GM21723 (cell line): ENCODE measurements at regions not wholly inside any gene's neighbourhood (a gene's known extent, or its start where the extent isn't known, plus 50 kb on each side); places are given as distances from the start of the nearest gene placed in this dataset.
"Not testable (repeated sequence)": the region's sequence is repeated elsewhere in the genome, so short reads cannot be mapped to it uniquely, and the experiment has no call there.

Source experiments
- ATAC-seq: cut with Tn5 transposase; IDR thresholded peaks from one replicate; pipeline ENCODE4 v1.9.1; 2021; ENCODE audit warnings: mild to moderate bottlenecking, moderate library complexity; ENCODE audit not compliant: unreplicated experiment

DNA sequence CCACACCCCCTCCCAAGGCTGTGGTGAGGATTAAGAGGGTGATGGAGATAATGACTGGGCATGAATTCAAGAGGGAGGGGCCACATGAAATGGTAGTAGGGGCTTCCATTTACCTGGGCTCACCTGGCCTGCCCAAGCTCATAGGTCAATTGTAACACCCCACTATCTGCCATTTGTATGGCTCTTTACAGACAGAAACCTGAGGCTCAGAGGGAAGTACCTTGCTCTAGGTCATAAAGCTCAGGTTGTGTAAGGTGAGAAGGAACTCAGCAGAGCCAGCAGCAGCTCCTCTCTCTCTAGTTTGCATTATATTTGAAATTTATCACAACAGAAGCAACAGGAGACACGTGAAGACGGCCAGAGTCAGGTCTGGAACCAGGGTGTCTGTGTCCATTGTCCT is 133.4 kb upstream of the ALDH1B1 start:
- no peak for ATAC-seq

DNA sequence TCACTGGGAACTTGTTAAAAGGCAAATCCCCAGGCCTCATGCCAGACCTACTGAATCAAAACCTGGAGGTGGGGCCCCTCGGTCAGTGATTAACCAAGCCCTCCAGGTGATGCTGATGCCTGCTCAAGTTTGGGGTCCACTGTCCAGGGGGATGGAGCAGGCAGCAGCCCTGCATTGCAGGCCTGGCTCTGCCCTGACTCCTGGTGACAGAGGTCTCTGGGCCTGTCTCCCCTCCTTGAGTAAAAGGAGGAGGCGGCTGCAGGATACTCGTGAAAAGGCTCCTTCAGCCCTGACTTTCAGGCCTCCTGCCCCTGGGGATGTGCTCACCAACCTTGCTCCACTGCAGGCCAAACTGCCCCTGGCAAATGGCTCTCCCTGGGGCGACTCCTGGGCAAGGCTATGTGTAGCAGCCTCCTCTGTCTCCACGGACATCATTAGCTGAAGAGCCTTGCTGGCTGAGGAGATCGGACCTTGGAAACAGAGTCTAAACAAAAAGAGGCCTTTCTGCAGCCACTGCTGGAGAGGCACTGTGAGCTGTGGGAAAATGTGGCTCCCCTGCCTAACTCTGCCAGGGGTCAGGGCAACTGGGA is 134.8 kb upstream of the ALDH1B1 start:
- ATAC-seq: no peak

DNA sequence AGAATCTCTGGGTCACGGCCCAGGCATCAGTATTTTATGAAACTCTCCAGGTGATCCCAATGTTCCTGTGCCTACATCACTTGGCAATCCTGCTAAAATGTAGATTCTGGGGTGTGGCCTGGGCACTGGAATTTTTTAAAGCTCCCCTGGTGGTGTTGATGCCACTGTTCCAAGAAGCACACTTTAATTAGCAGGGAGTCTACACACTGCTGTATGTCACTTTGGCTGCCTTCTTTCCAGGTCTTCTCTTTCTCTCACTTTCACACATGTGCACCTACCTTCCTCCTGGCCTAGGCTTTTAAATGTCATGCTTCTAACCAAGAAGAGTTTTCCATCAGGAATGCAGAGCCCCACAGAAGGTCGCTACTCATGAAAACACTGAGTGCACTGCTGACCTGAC is 136.0 kb upstream of the ALDH1B1 start:
- ATAC-seq: no peak

DNA sequence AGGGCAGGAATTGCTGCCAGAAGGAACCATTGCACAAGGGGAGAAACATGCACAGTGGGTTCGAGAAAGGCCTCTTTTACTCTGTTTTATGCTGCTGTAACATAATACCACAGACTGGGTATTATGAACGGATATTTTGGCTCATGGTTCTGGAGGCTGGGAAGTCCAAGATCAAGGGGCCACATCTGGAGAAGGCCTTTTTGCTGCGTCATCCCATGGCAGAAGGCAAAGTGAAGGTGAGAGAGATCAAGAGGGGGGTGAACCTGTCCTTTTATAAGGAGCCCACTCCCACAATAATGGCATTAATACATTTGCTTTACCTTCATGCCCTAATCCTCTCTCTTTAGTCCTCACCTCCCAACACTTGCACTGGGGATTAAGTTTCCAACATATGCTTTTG is 136.9 kb upstream of the ALDH1B1 start:
- ATAC-seq: no peak

DNA sequence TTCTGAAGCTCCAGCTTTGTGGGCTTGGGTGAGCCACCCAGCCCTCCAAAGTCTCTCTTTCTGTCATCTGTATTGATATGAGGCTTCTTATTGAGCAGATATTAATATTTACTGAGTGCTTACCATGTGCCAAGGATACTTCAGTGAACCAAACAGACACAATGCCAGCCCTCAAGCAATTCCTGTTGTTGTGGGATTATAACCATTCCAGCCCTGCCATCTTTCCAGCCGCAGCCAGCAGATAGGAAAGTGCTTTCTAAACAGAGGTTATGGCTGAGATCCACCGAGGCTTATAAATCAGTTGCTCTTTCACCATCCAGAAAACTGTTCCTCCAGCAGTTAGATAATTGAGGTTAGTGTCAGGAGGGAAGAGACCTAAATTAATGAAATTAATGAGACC is 137.7 kb upstream of the ALDH1B1 start:
- ATAC-seq: no peak

DNA sequence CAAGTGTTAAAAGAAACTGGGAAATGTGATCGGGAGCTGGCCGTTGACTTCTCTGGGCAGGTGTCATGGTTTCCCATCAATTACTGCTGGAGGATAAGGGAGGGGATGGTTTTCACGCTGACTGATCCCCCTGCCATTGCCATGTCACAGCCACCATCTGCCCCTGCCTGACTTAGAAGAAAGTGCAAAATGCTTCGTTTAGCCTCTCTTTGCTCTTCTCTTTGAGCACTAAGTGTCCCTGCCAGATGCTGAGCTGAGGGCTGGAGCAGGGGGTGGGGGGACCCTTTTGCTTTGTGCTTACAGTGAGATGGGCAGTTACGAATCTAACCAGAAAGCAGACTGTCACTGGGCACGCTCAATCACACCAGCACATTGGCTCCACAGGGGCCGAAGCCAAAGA is 138.4 kb upstream of the ALDH1B1 start:
- ATAC-seq: no peak

DNA sequence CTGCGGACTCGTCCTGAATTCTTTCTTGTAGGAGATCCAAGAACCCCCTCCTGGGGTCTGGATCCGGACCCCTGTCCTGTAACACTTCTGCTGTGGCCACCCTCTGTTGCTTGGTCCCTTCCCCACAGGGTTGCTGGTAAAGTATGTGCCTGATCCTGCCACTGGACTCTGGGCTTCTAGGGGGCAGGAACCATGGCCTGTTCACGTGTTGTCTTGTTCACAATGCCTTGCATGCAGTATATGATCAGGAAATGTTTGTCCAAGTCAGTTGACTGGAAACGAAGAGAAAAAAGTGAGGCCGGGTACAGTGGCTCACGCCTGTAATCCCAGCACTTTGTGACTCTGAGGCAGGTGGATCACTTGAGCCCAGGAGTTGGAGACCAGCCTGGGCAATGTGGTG is 139.3 kb upstream of the ALDH1B1 start:
- no peak for ATAC-seq

DNA sequence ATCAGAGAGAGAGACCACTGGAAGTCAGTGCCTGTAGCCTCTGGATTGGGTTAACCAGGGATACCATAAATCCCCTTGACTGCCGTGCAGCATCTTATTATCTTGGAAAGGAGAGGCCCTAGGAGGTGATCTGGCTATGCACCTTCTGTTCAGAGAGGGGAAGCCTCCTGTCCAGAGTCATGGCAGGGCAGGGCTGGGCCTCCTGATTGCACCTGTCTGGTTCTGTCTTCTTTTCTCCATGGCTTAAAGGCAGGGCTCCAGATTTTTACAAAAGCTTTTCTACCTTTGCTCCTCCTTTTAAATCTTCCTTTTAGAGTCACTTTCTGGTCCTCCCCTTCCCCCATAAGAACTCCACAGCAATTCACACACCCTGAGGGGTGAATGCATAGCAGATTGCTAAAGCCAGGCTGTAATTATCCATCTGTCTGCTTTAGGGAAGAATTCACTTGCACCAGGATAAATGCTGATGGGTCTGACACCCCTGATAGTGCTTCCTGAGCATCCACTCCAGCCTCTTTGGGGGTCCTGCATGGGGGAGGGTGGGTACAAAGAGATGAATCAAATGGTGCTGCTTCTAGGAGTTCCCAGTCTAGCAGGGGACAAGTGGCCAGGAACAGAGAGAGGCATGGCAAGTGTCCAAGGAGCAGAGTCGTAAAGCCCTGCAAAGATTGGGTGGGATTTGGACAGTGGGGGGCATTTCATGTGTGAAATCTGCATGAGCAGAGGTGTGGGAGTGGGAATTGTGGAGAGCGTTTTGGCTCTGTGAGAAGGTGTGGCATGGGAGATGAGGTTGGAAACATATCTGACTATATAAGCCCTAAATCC is 141.3 kb upstream of the ALDH1B1 start:
- ATAC-seq: no peak

DNA sequence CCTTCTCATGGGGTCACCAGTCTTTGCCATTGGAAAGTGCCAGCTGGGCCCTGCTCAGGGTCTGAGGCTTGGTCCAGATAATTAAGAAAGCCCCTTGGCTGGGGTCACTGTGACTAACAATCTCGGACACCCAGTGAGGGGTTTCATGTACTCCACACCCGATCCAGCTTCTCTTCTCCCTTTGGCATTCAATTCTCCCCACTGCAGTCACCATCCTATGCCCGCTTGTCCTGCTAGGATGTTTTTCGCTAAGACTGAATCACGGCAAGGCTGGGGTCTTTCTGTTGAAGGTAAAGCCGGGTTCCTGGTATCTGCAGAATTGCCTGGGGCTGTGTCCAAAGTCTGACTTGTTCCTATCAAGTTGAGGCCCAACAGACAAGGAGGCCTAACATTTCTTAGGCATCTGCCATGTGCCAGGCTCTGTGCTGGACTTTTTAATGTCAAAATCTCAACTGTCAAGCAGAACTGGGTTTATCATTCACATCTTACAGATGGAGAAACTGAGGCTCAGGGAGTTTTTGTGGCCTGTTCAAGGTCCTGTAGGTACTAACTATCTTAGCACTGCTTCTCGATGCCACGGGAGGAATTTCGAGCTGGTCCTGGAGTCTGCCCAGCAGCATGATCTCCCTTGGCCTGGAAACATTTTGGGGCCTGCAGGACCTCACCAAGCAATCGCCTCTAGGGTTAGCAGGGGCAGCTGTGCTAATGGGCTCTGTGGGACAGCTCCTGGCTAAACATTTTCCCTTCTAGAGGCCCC is 142.0 kb upstream of the ALDH1B1 start:
- ATAC-seq: no peak

DNA sequence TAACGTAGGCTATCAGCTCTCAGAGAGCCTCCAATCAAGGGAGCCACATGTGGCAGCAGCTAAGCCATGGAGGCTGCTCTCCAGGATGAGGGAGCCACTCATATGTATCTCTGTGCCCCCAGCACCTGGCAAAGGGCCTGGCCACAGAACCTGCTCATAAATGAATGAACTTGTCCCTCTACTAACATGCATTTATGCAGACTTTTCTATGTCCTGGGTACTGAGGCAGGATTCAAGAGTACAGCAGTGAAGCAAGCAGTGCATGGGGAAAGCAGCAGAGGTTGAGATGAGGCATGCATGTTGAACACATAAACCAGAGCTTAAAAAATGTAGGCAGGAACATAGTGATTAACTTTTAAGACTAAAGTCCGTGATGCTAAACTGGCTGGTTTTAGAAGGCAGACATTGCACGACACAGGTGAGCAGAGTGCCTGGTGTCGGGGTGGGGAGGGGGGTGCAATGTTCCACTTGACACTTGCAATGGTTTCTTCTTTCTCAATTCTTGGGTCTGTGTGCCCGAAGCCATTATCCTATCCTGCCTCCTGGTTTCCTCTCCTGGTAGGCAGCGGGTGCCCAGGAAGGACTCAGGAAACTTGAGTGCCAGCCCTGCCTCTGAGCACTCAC is 142.8 kb upstream of the ALDH1B1 start:
- ATAC-seq: no peak

DNA sequence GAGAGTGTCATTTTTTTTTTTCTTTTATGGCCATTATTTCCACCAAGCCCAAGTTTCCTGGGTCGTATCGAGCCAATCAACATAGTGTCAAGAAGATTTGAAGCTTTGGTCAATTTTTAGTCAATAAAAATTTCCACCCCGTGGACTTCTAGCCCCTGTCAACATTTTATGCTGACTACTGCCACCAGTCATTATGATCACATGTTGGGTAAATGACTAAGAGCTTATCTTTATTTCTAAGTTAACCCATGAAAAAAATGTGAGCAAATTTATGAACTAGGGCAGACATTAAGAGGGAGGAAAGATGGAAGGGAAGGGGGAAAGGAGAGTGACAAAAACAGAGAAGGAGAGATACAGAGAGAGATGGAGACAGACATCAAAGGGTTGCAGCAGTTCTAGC is 143.5 kb upstream of the ALDH1B1 start:
- no peak for ATAC-seq

DNA sequence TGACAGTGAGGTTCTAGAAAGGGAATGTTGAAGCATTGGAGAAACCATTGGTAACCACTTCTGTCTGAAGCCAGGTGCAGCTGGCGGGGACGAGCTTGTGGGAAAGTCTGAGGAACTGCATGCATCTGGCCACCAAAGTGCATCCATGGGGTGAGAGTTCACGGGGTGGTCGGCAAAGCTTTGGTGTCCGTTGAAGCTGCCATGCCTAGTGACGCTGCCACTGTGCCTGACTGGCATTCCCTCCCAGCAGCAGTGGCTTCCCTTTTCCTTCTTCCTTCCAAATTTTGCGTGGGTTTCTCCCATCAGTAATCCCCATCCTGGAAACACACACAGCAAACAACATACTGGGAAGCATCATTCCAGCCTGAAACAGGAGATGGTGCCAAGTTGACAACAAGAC is 145.7 kb upstream of the ALDH1B1 start:
- no peak for ATAC-seq

DNA sequence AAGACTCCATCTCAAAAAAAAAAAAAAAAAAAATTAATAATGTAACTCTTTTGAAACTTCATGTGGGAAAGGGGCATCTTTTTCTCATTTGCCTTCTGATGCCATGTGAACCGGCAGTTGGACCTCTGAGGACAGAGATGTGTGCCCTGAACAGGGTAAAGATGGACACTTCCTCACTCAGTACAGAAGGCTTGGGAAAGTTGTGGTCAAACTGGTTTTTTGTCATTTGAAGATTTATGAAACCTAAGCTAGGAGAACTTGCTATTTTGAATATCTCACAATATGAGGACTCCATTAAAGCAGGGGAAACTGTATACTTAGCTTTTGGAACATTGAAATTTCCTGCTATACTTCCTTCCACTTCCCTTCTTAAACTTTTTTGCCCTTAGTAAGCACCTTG is 147.5 kb upstream of the ALDH1B1 start:
- ATAC-seq: no peak

DNA sequence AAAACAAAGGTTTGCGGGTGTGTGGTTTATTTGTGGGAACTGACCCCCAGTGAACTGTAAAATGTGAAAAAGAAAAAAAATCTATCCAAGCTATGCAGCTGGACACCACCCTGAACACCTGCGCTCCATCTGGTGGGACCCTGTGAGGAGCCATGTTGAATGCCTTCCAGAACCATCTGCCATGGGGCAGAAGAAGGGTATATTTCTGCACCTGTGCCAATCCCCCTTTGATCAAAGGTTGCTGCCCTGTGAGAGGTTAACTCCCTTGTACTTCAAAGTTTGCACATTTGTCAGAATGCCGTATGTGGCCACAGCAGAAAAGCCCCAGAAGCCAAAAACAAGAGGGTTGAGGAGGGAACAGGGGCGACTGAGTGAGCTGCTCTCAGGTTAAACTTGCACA is 148.5 kb upstream of the ALDH1B1 start:
- ATAC-seq: no peak

DNA sequence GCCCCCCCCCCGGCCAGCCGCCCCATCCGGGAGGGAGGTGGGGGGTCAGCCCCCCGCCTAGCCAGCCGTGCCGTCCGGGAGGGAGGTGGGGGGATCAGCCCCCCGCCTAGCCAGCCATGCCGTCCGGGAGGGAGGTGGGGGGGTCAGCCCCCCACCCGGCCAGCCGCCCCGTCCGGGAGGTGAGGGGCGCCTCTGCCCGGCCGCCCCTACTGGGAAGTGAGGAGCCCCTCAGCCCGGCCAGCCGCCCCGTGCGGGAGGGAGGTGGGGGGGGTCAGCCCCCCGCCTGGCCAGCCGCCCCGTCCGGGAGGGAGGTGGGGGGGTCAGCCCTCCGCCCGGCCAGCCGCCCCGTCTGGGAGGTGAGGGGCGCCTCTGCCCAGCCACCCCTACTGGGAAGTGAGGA is 150.4 kb upstream of the ALDH1B1 start:
- ATAC-seq: not testable (repeated sequence)

DNA sequence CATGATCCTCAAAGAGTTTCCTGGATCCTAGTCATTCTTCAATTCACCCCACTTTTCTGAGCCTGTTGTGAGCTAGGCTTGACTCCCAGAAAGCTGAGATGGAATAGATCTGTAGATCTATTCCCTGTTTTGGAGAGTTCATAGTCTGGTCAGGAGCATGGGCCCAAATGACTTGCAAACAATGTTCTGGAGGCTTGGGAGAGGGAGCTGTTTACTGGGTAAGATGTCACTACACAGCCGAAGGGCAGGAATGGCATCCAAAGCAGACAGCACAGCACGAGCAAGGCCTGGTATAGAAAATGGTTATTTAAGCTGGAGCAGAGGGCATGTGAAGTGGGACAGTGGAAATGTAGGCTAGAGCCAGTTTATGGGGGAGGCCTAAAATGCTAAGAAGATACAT is 152.5 kb upstream of the ALDH1B1 start:
- no peak for ATAC-seq

DNA sequence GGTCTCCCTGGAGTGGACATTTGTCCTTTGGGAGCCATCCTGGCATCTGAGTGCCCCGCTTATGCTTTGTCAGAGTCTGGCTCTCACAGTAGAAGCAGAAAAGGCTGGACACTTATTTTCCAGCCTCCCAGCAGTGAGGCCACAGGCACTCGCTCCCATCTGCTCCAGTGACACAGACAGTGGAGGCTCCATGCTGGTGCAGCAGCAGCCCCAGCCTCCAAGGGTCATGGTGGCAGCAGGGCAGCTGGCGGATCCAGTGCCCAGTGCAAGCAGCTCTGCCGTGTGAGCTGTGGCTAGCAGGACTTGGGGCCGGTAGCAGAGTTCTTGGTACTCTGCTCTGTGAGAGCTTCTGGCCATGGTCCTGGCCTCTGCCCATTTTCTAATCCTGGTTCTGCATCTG is 157.3 kb upstream of the ALDH1B1 start:
- ATAC-seq: no peak

DNA sequence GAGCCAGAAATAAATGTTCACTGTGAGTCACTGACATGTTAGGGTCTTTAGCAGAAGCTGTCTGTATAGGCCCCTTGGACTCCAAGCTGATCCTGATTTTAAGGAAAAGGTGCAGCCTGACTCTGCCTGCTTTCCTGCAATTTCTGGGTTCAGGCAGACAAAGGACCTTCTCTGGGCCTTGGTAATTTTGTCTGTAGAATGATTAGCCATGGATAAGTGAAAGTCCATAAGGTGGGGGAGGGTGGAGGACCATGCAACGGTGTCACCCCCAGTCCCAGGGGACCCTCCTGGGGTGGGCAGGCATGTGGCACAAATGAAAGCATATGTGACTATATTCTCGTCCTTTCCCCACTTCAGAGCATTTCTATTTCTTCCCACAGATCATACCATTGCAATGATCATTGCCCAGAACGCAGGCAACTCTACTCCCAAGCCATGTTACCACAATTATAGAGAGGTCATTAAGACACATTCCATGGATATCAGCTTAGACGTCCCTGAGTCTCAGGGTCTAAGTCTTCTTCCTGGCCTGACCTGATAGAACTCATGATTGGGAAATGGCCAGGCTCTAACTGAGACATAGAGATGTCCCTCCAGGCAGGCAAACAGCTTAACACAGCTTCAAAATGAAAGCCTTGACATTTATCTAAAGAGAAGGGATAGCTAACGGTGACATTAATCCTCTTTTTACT is 157.9 kb upstream of the ALDH1B1 start:
- no peak for ATAC-seq

DNA sequence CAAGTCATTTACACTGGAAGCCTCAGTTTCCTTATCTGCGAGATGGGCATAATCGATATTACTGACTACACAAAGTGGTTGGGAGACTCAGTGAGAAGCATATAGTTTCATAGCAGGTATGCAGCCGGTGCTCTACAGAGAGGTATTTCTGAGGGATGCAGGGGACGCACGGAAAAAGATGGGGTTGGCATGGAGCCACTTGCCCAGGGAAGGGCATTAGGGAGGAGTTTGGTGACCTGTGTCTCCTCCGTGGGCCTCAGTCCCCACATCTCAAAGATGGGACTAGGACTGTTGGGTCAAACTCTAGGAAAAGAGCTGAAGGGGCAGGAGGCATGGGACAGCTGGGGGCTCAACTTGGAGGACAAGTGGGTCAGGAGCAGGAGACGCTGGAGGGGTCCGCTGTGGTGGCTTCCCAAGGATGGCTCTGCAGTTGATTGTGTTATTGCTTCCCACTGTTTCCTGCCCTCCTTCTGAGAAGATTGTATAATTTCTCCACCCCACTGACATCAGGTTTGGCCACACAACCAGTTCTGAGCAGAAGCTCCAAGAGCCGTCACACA is 158.6 kb upstream of the ALDH1B1 start:
- ATAC-seq: no peak

DNA sequence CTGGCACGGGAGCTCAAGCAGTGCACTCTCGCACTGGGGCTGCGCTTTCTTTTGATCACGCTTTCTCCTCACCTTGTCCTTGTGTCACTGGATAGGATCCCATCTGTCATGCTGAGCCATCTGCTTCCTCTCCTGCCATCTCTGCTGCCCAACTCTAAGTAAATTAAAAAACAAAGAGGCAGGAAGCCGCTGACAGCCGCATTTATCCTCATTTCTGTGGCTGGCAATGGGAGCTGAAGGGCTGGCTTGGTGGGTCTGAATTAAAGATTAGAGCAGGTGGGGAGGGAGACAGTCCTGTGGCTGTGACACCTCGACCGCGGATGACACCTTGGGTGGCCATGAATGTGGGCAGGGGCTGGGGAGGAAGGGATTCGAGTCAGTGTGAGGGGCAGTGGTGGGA is 159.2 kb upstream of the ALDH1B1 start:
- no peak for ATAC-seq

DNA sequence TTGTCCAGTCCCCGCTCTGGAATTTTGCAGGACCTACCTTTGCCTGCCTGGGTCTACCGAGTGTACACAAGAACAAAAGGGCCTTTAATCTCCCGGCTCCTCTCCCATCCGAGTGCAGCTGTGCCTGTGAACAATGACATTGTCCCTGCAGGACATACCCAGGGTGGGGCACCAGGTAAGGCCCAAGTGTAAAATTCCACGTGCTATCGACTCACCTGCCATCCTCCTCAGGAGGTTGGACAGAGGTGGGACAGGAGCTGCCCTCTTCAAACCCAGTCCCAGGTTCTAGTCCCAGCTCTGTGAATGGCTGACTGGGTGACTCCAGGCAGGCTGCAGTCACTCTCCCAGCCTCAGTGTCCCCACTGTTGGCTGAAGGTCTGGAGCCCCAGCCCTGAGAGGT is 159.6 kb upstream of the ALDH1B1 start:
- ATAC-seq: no peak
